ENCODE measurements at regions not wholly inside any gene's neighbourhood (a gene's known extent, or its start where the extent isn't known, plus 50 kb on each side); places are given as distances from the start of the nearest gene placed in this dataset.
A peak's percentile ranks its signal among the peaks of the same experiment; 100 is the strongest.

- no peaks in the 10 kb centered on the region for H3K36me3 ChIP-seq (ENCODE audit: control insufficient read depth, insufficient read depth, low read length)
- Mint-ChIP-seq H3K4me1 (ENCODE audit: low read depth, unreplicated experiment) (peaks cover 12% of the 10 kb centered on the region), H3K9me3 (ENCODE audit: unreplicated experiment) (no peaks in the 10 kb centered on the region), H3K36me3 (ENCODE audit: insufficient read depth, unreplicated experiment) (no peaks in the 10 kb centered on the region), H3K27ac (ENCODE audit: unreplicated experiment) (no peak overlapping the region), H3K27me3 (ENCODE audit: insufficient read depth, unreplicated experiment) (no peaks in the 10 kb centered on the region), H3K4me3 (ENCODE audit: unreplicated experiment) (no peak overlapping the region)
- BruUV-seq (replicated peaks) = no TSS peak
- DNase-seq = no peak
- TF ChIP-seq CTCF (IDR thresholded peaks at IDR 0.05; ENCODE audit: insufficient read depth in 1 of 2, low read depth in 1 of 2, low read length in 1 of 2, severe bottlenecking in 1 of 2, unreplicated experiment in 1 of 2) = no peak
- intact Hi-C loops (cut with micrococcal nuclease; ENCODE audit: unreplicated experiment) = no loop called here
- H3K9me3 ChIP-seq = no peaks in the 10 kb centered on the region
- H3K27me3 ChIP-seq (replicated peaks; ENCODE audit: control insufficient read depth, insufficient read depth, low read length) = no peaks in the 10 kb centered on the region
- ChIA-PET POLR2A (no interaction called here), CTCF (no interaction called here)
- peaks cover 12% of the 10 kb centered on the region for H3K4me1 ChIP-seq
- no peak overlapping the region for H3K4me3 ChIP-seq (ENCODE audit: low read depth, low read length)
These were observed 197.7 kb downstream of the PLK2 start for GRCh38 chr5:58262226-58262625.

GRCh38 chr5:58261605-58262004 lies 198.3 kb downstream of the PLK2 start:
- Histone ChIP-seq H3K9me3 (no peaks in the 10 kb centered on the region), H3K4me1 (peaks cover 12% of the 10 kb centered on the region), H3K36me3 (ENCODE audit: control insufficient read depth, insufficient read depth, low read length) (no peaks in the 10 kb centered on the region), H3K27me3 (replicated peaks; ENCODE audit: control insufficient read depth, insufficient read depth, low read length) (no peaks in the 10 kb centered on the region), H3K4me3 (ENCODE audit: low read depth, low read length) (no peak overlapping the region)
- no peak for DNase-seq
- no peak for TF ChIP-seq CTCF (IDR thresholded peaks at IDR 0.05; ENCODE audit: insufficient read depth in 1 of 2, low read depth in 1 of 2, low read length in 1 of 2, severe bottlenecking in 1 of 2, unreplicated experiment in 1 of 2)
- BruUV-seq (replicated peaks) = no TSS peak
- no peak overlapping the region for H3K4me3 Mint-ChIP-seq (ENCODE audit: unreplicated experiment)
- CTCF ChIA-PET = no interaction called here
- no peaks in the 10 kb centered on the region for H3K27me3 Mint-ChIP-seq (ENCODE audit: insufficient read depth, unreplicated experiment)
- POLR2A ChIA-PET = no interaction called here
- no peaks in the 10 kb centered on the region for H3K36me3 Mint-ChIP-seq (ENCODE audit: insufficient read depth, unreplicated experiment)
- H3K27ac Mint-ChIP-seq (ENCODE audit: unreplicated experiment) = no peak overlapping the region
- no peaks in the 10 kb centered on the region for H3K9me3 Mint-ChIP-seq (ENCODE audit: unreplicated experiment)
- intact Hi-C loops (cut with micrococcal nuclease; ENCODE audit: unreplicated experiment) = no loop called here
- peaks cover 12% of the 10 kb centered on the region for H3K4me1 Mint-ChIP-seq (ENCODE audit: low read depth, unreplicated experiment)

- H3K4me3 Mint-ChIP-seq (ENCODE audit: unreplicated experiment) = peak overlapping the region; percentile 28
- Histone ChIP-seq H3K36me3 (ENCODE audit: control insufficient read depth, insufficient read depth, low read length) (no peaks in the 10 kb centered on the region), H3K4me3 (ENCODE audit: low read depth, low read length) (no peak overlapping the region), H3K4me1 (peaks cover 12% of the 10 kb centered on the region), H3K9me3 (no peaks in the 10 kb centered on the region), H3K27me3 (replicated peaks; ENCODE audit: control insufficient read depth, insufficient read depth, low read length) (no peaks in the 10 kb centered on the region)
- peaks cover 12% of the 10 kb centered on the region for H3K4me1 Mint-ChIP-seq (ENCODE audit: low read depth, unreplicated experiment)
- H3K27ac Mint-ChIP-seq (ENCODE audit: unreplicated experiment) = peak overlapping the region; percentile 75
- H3K27me3 Mint-ChIP-seq (ENCODE audit: insufficient read depth, unreplicated experiment) = no peaks in the 10 kb centered on the region
- H3K9me3 Mint-ChIP-seq (ENCODE audit: unreplicated experiment) = peaks cover 9% of the 10 kb centered on the region
- DNase-seq = no peak
- ChIA-PET POLR2A (no interaction called here), CTCF (interaction anchor here (0.6 kb wide), 1 partner anchor 38 kb away, joined by 4 read pairs; no protein-coding TSS in a partner anchor)
- intact Hi-C loops (cut with micrococcal nuclease; ENCODE audit: unreplicated experiment) = loop anchor here (1.0 kb wide), 1 partner anchor 142 kb away; no protein-coding TSS in a partner anchor
- H3K36me3 Mint-ChIP-seq (ENCODE audit: insufficient read depth, unreplicated experiment) = no peaks in the 10 kb centered on the region
- no TSS peak for BruUV-seq (replicated peaks)
- TF ChIP-seq CTCF (IDR thresholded peaks at IDR 0.05; ENCODE audit: insufficient read depth in 1 of 2, low read depth in 1 of 2, low read length in 1 of 2, severe bottlenecking in 1 of 2, unreplicated experiment in 1 of 2) = no peak
These were observed 199.6 kb downstream of the PLK2 start for GRCh38 chr5:58260243-58260642.
